IPS-15b (cell line): ENCODE measurements at regions not wholly inside any gene's neighbourhood (a gene's known extent, or its start where the extent isn't known, plus 50 kb on each side); places are given as distances from the start of the nearest gene placed in this dataset.
"Not testable (repeated sequence)": the region's sequence is repeated elsewhere in the genome, so short reads cannot be mapped to it uniquely, and the experiment has no call there.

Experiments used
- H3K27me3 ChIP-seq: one replicate; pipeline ENCODE4 v1.6.1; 2013; ENCODE audit warnings: low read length; ENCODE audit not compliant: control insufficient read depth, insufficient read depth
- H3K36me3 ChIP-seq: one replicate; pipeline ENCODE4 v1.6.1; 2013; ENCODE audit warnings: low read length; ENCODE audit not compliant: control insufficient read depth, insufficient read depth
- H3K4me1 ChIP-seq: one replicate; pipeline ENCODE4 v1.6.1; 2013; ENCODE audit warnings: mild to moderate bottlenecking, low read length; ENCODE audit not compliant: control insufficient read depth, insufficient read depth
- H3K4me3 ChIP-seq: one replicate; pipeline ENCODE4 v1.5.1; 2013; ENCODE audit warnings: low read depth, low read length
- H3K9ac ChIP-seq: one replicate; pipeline ENCODE4 v1.6.1; 2013; ENCODE audit warnings: low read depth, mild to moderate bottlenecking, low read length
- H3K9me3 ChIP-seq: one replicate; pipeline ENCODE4 v1.6.1; 2013; ENCODE audit warnings: mild to moderate bottlenecking, low read length; ENCODE audit not compliant: control insufficient read depth, insufficient read depth

GRCh38 chr16:29164442-29165089 is 179.7 kb downstream of the LAT start:
- not testable (repeated sequence) for H3K4me1 ChIP-seq, H3K4me3 ChIP-seq, H3K9me3 ChIP-seq, H3K36me3 ChIP-seq, H3K27me3 ChIP-seq, H3K9ac ChIP-seq

GRCh38 chr16:29160171-29160570 is 175.3 kb downstream of the LAT start:
- H3K36me3 ChIP-seq, H3K27me3 ChIP-seq, H3K9ac ChIP-seq, H3K9me3 ChIP-seq, H3K4me3 ChIP-seq, H3K4me1 ChIP-seq: not testable (repeated sequence)

GRCh38 chr16:29159603-29160002 is 174.8 kb downstream of the LAT start:
- not testable (repeated sequence) for H3K9me3 ChIP-seq, H3K36me3 ChIP-seq, H3K9ac ChIP-seq

GRCh38 chr16:29158785-29159184 is 173.9 kb downstream of the LAT start:
- Histone ChIP-seq H3K9me3 (no peaks in the 10 kb centered on the region), H3K4me1 (peaks cover 3% of the 10 kb centered on the region), H3K27me3 (no peaks in the 10 kb centered on the region), H3K4me3 (no peak overlapping the region), H3K36me3 (no peaks in the 10 kb centered on the region), H3K9ac (no peak overlapping the region)

More at GRCh38 chr16:29159603-29160002, 174.8 kb downstream of the LAT start:
- H3K4me3 ChIP-seq, H3K4me1 ChIP-seq, H3K27me3 ChIP-seq: not testable (repeated sequence)

- H3K4me3 ChIP-seq, H3K9me3 ChIP-seq, H3K36me3 ChIP-seq, H3K9ac ChIP-seq, H3K4me1 ChIP-seq, H3K27me3 ChIP-seq: not testable (repeated sequence)
Measured at GRCh38 chr16:29158031-29158784, 173.4 kb downstream of the LAT start.

- not testable (repeated sequence) for H3K36me3 ChIP-seq, H3K4me1 ChIP-seq, H3K4me3 ChIP-seq, H3K9ac ChIP-seq, H3K27me3 ChIP-seq, H3K9me3 ChIP-seq
Measured at GRCh38 chr16:29157051-29157923, 172.4 kb downstream of the LAT start.

- Histone ChIP-seq H3K4me1 (peaks cover 3% of the 10 kb centered on the region), H3K9ac (no peak overlapping the region), H3K36me3 (no peaks in the 10 kb centered on the region), H3K9me3 (no peaks in the 10 kb centered on the region), H3K4me3 (no peak overlapping the region), H3K27me3 (no peaks in the 10 kb centered on the region)
Measured at GRCh38 chr16:29156511-29156910, 171.7 kb downstream of the LAT start.

- H3K4me1 ChIP-seq, H3K9ac ChIP-seq, H3K27me3 ChIP-seq, H3K9me3 ChIP-seq, H3K4me3 ChIP-seq, H3K36me3 ChIP-seq: not testable (repeated sequence)
Measured at GRCh38 chr16:29155866-29156200, 171.0 kb downstream of the LAT start.

GRCh38 chr16:29155131-29155865 is 170.4 kb downstream of the LAT start:
- not testable (repeated sequence) for H3K9me3 ChIP-seq, H3K36me3 ChIP-seq, H3K27me3 ChIP-seq, H3K4me1 ChIP-seq, H3K4me3 ChIP-seq, H3K9ac ChIP-seq

- peaks cover 3% of the 10 kb centered on the region for H3K4me1 ChIP-seq
Measured at GRCh38 chr16:29154676-29155121, 169.8 kb downstream of the LAT start.

GRCh38 chr16:29154088-29154487 is 169.2 kb downstream of the LAT start:
- H3K4me3 ChIP-seq = no peak overlapping the region
- H3K9me3 ChIP-seq = no peaks in the 10 kb centered on the region
- no peak overlapping the region for H3K9ac ChIP-seq
- no peaks in the 10 kb centered on the region for H3K36me3 ChIP-seq
- H3K27me3 ChIP-seq = no peaks in the 10 kb centered on the region
- peaks cover 3% of the 10 kb centered on the region for H3K4me1 ChIP-seq

More at GRCh38 chr16:29154676-29155121, 169.8 kb downstream of the LAT start:
- Histone ChIP-seq H3K9me3 (no peaks in the 10 kb centered on the region), H3K4me3 (no peak overlapping the region), H3K9ac (no peak overlapping the region), H3K27me3 (no peaks in the 10 kb centered on the region), H3K36me3 (no peaks in the 10 kb centered on the region)
